ENCODE measurements at regions not wholly inside any gene's neighbourhood (a gene's known extent, or its start where the extent isn't known, plus 50 kb on each side); places are given as distances from the start of the nearest gene placed in this dataset.

DNA sequence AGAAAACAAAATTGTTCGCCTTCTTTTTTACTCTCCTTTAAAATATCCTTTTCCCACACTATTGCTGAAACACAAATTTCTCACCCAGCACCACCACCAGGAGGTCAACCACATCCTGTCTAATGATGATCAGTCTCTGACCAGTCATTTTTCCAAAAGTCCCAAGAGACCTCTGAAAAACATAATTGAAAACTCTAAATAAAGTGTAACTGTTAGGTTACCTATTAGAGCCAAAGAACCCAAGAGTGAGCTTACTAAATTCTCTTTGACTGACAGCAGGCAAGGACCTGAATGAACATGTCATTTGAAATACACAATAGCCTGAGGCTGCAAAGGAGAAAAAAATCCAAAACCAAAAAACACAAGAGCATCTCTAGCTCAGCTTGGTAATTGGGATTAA lies 735.4 kb downstream of the CBLN4 start:
- TF ChIP-seq, protein P1, sequence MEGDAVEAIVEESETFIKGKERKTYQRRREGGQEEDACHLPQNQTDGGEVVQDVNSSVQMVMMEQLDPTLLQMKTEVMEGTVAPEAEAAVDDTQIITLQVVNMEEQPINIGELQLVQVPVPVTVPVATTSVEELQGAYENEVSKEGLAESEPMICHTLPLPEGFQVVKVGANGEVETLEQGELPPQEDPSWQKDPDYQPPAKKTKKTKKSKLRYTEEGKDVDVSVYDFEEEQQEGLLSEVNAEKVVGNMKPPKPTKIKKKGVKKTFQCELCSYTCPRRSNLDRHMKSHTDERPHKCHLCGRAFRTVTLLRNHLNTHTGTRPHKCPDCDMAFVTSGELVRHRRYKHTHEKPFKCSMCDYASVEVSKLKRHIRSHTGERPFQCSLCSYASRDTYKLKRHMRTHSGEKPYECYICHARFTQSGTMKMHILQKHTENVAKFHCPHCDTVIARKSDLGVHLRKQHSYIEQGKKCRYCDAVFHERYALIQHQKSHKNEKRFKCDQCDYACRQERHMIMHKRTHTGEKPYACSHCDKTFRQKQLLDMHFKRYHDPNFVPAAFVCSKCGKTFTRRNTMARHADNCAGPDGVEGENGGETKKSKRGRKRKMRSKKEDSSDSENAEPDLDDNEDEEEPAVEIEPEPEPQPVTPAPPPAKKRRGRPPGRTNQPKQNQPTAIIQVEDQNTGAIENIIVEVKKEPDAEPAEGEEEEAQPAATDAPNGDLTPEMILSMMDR (IDR thresholded peaks at IDR 0.05; ENCODE audit: low read depth, low read length): no peak
- Histone ChIP-seq H3K4me3 (ENCODE audit: low read depth, low read length) (no peak overlapping the region), H3K27ac (ENCODE audit: low read depth, low read length) (no peak overlapping the region), H3K27me3 (ENCODE audit: control insufficient read depth, insufficient read depth, low read length) (no peaks in the 10 kb centered on the region), H3K9me3 (ENCODE audit: control insufficient read depth, insufficient read depth, low read length) (peaks cover 5% of the 10 kb centered on the region; the same call in 1 of the 2 replicates)
- CTCF ChIA-PET: no interaction called here
- POLR2A ChIA-PET: no interaction called here
- no peak for DNase-seq (ENCODE audit: low read depth, low spot score)

DNA sequence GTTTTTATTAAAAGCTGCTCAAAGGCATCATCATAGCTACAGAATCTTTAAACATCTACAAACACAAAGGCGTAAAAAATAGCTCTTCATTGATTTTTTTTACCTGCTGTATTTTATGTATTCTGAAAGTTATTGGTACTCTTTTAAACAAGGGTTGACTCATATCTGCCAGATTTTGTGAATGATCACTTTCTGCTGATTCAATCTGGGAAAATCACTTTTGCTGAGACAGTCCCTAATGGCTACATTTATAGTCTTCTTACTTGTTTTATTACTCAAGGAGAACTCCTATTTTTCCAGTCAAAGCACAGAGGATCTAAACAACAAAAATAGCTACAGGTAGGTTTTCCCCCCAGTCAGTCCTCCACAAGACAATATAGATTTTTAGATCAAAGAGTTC lies 739.0 kb downstream of the CBLN4 start:
- TF ChIP-seq, protein P1 (IDR thresholded peaks at IDR 0.05; ENCODE audit: low read depth, low read length): no peak
- no peak for DNase-seq (ENCODE audit: low read depth, low spot score)
- Histone ChIP-seq H3K4me3 (ENCODE audit: low read depth, low read length) (no peak overlapping the region), H3K27ac (ENCODE audit: low read depth, low read length) (no peak overlapping the region), H3K9me3 (ENCODE audit: control insufficient read depth, insufficient read depth, low read length) (peaks cover 8% of the 10 kb centered on the region), H3K27me3 (ENCODE audit: control insufficient read depth, insufficient read depth, low read length) (no peaks in the 10 kb centered on the region)
- CTCF ChIA-PET: no interaction called here
- POLR2A ChIA-PET: no interaction called here

- Histone ChIP-seq H3K27ac (ENCODE audit: low read depth, low read length) (no peak overlapping the region), H3K4me3 (ENCODE audit: low read depth, low read length) (no peak overlapping the region), H3K9me3 (ENCODE audit: control insufficient read depth, insufficient read depth, low read length) (peaks cover 8% of the 10 kb centered on the region), H3K27me3 (ENCODE audit: control insufficient read depth, insufficient read depth, low read length) (no peaks in the 10 kb centered on the region)
- DNase-seq (ENCODE audit: low read depth, low spot score): no peak
- TF ChIP-seq, protein P1 (IDR thresholded peaks at IDR 0.05; ENCODE audit: low read depth, low read length): no peak
- ChIA-PET CTCF (no interaction called here), POLR2A (no interaction called here)
Observed at GRCh38 chr20:55264703-55265239, 740.5 kb downstream of the CBLN4 start.

GRCh38 chr20:55258559-55258958 lies 746.8 kb downstream of the CBLN4 start:
- no peaks in the 10 kb centered on the region for H3K27me3 ChIP-seq (ENCODE audit: control insufficient read depth, insufficient read depth, low read length)
- DNase-seq (ENCODE audit: low read depth, low spot score): no peak
- POLR2A ChIA-PET: no interaction called here
- H3K9me3 ChIP-seq (ENCODE audit: control insufficient read depth, insufficient read depth, low read length): peaks cover 15% of the 10 kb centered on the region
- CTCF ChIA-PET: no interaction called here
- TF ChIP-seq, protein P1 (IDR thresholded peaks at IDR 0.05; ENCODE audit: low read depth, low read length): no peak
- H3K4me3 ChIP-seq (ENCODE audit: low read depth, low read length): no peak overlapping the region
- no peak overlapping the region for H3K27ac ChIP-seq (ENCODE audit: low read depth, low read length)

DNA sequence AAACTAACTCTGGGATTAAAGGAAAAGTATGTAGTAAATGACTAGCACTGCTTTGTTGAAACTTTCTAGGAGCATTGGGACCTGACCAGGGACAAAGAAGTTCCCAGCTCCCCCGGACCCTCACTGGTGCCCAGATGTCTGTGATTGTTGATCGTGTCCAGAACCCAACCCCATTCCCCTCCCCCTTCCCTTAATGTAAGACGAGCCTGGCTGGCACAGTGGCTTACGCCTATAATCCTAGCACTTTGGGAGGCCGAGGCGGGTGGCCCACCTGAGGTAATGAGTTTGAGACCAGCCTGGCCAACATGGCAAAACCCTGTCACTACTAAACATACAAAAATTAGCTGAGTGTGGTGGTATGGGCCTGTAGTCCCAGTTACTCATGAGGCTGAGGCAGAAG lies 750.3 kb downstream of the CBLN4 start:
- peaks cover 22% of the 10 kb centered on the region for H3K9me3 ChIP-seq (ENCODE audit: control insufficient read depth, insufficient read depth, low read length)
- no peak overlapping the region for H3K4me3 ChIP-seq (ENCODE audit: low read depth, low read length)
- DNase-seq (ENCODE audit: low read depth, low spot score): no peak
- no peak overlapping the region for H3K27ac ChIP-seq (ENCODE audit: low read depth, low read length)
- ChIA-PET CTCF (no interaction called here), POLR2A (no interaction called here)
- no peaks in the 10 kb centered on the region for H3K27me3 ChIP-seq (ENCODE audit: control insufficient read depth, insufficient read depth, low read length)
- TF ChIP-seq, protein P1 (IDR thresholded peaks at IDR 0.05; ENCODE audit: low read depth, low read length): no peak

All from AG04450 (cell line).